Heart right ventricle (tissue), 16 donors: ENCODE measurements at regions not wholly inside any gene's neighbourhood (a gene's known extent, or its start where the extent isn't known, plus 50 kb on each side); places are given as distances from the start of the nearest gene placed in this dataset.

Experiments used
- ATAC-seq, 8 donors: fragments of 200-7000 bp; cut with Tn5 transposase; one replicate each; pipeline ENCODE4 v1.9.1; 2020; ENCODE audit warnings: mild to moderate bottlenecking in 8 of 8, moderate library complexity in 8 of 8, moderate number of reproducible peaks in 1 of 8
- DNase-seq, 2 donors: peaks; one replicate each; pipeline ENCODE4 v3.0.0-alpha.2; 2020
- H3K27ac ChIP-seq, 10 donors: fragments of 200-600 bp; sonication (generic) in 2 of 10; one replicate each; pipeline versions ENCODE4 v1.5.0 to v1.8.0; 2020 to 2022; ENCODE audit warnings: mild to moderate bottlenecking in 3 of 10
- H3K27me3 ChIP-seq, 7 donors: fragments of 200-600 bp; one replicate each; pipeline ENCODE4 v1.8.0; 2021 to 2022; ENCODE audit warnings: mild to moderate bottlenecking in 2 of 7
- H3K36me3 ChIP-seq, 9 donors: fragments of 200-600 bp; sonication (generic) in 1 of 9; one replicate each; pipeline versions ENCODE4 v1.5.0 to v1.8.0; 2020 to 2022; ENCODE audit warnings: mild to moderate bottlenecking in 2 of 9
- H3K4me1 ChIP-seq, 9 donors: fragments of 200-600 bp; sonication (generic) in 1 of 9; one replicate each; pipeline versions ENCODE4 v1.5.0 to v1.8.0; 2020 to 2022; ENCODE audit warnings: mild to moderate bottlenecking in 4 of 9
- H3K4me3 ChIP-seq, 10 donors: fragments of 200-600 bp; sonication (generic) in 2 of 10; one replicate each; pipeline versions ENCODE4 v1.5.0 to v1.8.0; 2020 to 2022; ENCODE audit warnings: mild to moderate bottlenecking in 7 of 10, moderate library complexity in 2 of 10
- H3K9me3 ChIP-seq, 11 donors: fragments of 200-600 bp in 10 of 11; sonication (generic) in 2 of 11; one replicate each; pipeline versions ENCODE4 v1.5.0 to v1.8.0; 2013 to 2022; ENCODE audit warnings: mild to moderate bottlenecking in 2 of 11, control low read depth in 1 of 11, moderate library complexity in 1 of 11
- WGBS, 2 donors: extraction: QIAGEN DNeasy Blood & Tissue Kit; methylation state at CpG; one replicate each; pipeline ENCODE4 v1.1.7; 2013; ENCODE audit warnings: inconsistent platforms in 1 of 2; 5-methylcytosine and 5-hydroxymethylcytosine counted together
- intact Hi-C, 10 donors: fragments of 100-400 bp; cut with DNase I; formaldehyde crosslinking; loops; one replicate each; pipeline versions ENCODE4 v1.11.1 to v1.14.2; 2022
- TF ChIP-seq, protein P1 (sequence below), 9 donors: fragments of 200-600 bp; sonication (generic) in 2 of 9; IDR thresholded peaks; one replicate each; pipeline versions ENCODE4 v1.5.0 to v1.8.0; 2021 to 2022; ENCODE audit warnings: antibody characterized with exemption in 9 of 9, mild to moderate bottlenecking in 5 of 9, moderate library complexity in 1 of 9
- donor health status: Arrhythmogenic right ventricular cardiomyopathy.
- donor health status: ischemic (EF 13 %, LVEDD 7.1; RV severe dilation, severe dysfunction).
- donor health status: healthy with polysubstance abuse.
- donor health status: DM: no; HTN: yes; CAD: no.
- donor health status: DM: no; HTN: no; CAD: no.
- donor health status: ischemic (EF 25% LVEDD 6.9; RV normal size, moderate dysfunction).
- donor health status: ischemic (EF 25% LVEDD 5.7; RV mildly dilated, moderate dysfunction).
- donor health status: healthy.
- donor health status: DM: yes; HTN: yes; CAD: no.
- donor health status: Ischemic cardiomyopathy.
- donor health status: ischemic (EF 35%, LVEDD 5.7; RV mildly dilated, moderate dysfunction).
- donor health status: nonischemic (EF 11% LVEDD 7.7; RV severe dilation, severe dysfunction).
- donor health status: DM: yes; HTN: yes; CAD: no.
- donor health status: PGD.
- donor health status: ischemic (EF 29% LVEDD 5.4; RV normal size, mild dysfunction).
- donor health status: nonischemic (EF 23%, LVEDD 6.1; RV moderate dilation, normal function).

- no peaks in the 10 kb centered on the region for H3K4me1 ChIP-seq
- 80 to 81% methylated on average over 4 of the region's 4 CpGs for WGBS, 2 donors
- H3K27me3 ChIP-seq: no peaks in the 10 kb centered on the region
- no peaks in the 10 kb centered on the region for H3K9me3 ChIP-seq
- H3K4me3 ChIP-seq: no peak overlapping the region
- H3K27ac ChIP-seq: no peak overlapping the region
- TF ChIP-seq, protein P1, sequence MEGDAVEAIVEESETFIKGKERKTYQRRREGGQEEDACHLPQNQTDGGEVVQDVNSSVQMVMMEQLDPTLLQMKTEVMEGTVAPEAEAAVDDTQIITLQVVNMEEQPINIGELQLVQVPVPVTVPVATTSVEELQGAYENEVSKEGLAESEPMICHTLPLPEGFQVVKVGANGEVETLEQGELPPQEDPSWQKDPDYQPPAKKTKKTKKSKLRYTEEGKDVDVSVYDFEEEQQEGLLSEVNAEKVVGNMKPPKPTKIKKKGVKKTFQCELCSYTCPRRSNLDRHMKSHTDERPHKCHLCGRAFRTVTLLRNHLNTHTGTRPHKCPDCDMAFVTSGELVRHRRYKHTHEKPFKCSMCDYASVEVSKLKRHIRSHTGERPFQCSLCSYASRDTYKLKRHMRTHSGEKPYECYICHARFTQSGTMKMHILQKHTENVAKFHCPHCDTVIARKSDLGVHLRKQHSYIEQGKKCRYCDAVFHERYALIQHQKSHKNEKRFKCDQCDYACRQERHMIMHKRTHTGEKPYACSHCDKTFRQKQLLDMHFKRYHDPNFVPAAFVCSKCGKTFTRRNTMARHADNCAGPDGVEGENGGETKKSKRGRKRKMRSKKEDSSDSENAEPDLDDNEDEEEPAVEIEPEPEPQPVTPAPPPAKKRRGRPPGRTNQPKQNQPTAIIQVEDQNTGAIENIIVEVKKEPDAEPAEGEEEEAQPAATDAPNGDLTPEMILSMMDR (IDR thresholded peaks at IDR 0.05): no peak
- H3K36me3 ChIP-seq: no peaks in the 10 kb centered on the region
- no peak for ATAC-seq
- intact Hi-C loops: no loop called here
- no peak for DNase-seq
Observed at GRCh38 chr9:119707228-119707845, 338.1 kb upstream of the BRINP1 start.

- TF ChIP-seq, protein P1 (IDR thresholded peaks at IDR 0.05): no peak
- 68 to 73% methylated on average over 1 of the region's 1 CpG for WGBS, 2 donors
- Histone ChIP-seq H3K27ac (no peak overlapping the region), H3K27me3 (peaks cover 0 to 8% (median 0%) of the 10 kb centered on the region in 7 donors), H3K4me3 (no peak overlapping the region), H3K36me3 (no peaks in the 10 kb centered on the region), H3K9me3 (no peaks in the 10 kb centered on the region), H3K4me1 (no peaks in the 10 kb centered on the region)
- intact Hi-C loops: no loop called here
- DNase-seq: no peak
- no peak for ATAC-seq
Observed at GRCh38 chr9:119701651-119702050, 332.4 kb upstream of the BRINP1 start.

DNA sequence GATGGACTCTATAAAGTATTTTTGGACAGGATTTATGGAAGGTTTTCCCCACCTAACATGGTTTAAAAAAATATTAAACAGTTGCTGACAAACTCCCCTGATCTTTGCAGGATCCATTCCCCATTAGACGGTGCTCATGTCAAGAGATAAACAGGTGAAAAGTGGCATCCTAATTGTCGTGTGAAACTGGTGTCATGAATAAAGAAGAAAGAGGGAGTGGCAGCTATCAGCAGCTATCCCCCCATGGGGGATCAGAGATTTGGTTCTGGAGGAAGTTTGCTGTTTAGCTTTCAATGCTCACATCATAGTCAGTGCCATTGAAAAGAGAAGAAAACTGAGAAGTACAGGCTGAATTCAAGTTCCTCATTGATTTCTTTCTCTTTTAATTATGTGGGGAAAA, 329.3 kb upstream of the BRINP1 start:
- Histone ChIP-seq H3K9me3 (no peaks in the 10 kb centered on the region), H3K27ac (no peak overlapping the region), H3K36me3 (no peaks in the 10 kb centered on the region), H3K27me3 (peaks cover 0 to 9% (median 0%) of the 10 kb centered on the region in 7 donors), H3K4me3 (no peak overlapping the region), H3K4me1 (no peaks in the 10 kb centered on the region)
- 10 to 13% methylated on average over 2 of the region's 2 CpGs for WGBS, 2 donors
- intact Hi-C loops: no loop called here
- no peak for ATAC-seq
- DNase-seq: no peak
- TF ChIP-seq, protein P1 (IDR thresholded peaks at IDR 0.05): no peak

DNA sequence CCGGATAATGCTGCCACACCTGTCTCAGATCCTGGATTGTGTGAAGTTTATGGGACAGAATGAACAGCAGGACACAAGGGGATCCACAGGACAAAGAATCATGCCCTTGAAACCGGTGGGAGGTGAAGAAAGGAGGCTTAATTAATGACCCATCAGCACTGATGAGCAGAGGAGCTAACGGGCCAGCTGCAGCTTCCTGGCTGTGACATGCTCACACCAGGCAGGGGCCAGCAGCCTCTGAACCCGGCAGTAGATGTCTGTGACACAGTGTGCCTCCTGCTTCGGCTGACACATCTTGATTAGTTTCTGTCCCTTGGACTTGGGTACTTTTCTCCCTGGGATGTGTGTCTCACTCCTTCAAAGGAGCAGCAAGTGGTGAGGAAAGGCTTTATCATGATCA, 328.8 kb upstream of the BRINP1 start:
- peaks cover 0 to 9% (median 0%) of the 10 kb centered on the region in 7 donors for H3K27me3 ChIP-seq
- H3K27ac ChIP-seq: no peak overlapping the region

More for the DNA sequence above, 328.8 kb upstream of the BRINP1 start:
- no peak for DNase-seq
- no peaks in the 10 kb centered on the region for H3K4me1 ChIP-seq
- 6 to 10% methylated on average over 5 of the region's 5 CpGs for WGBS, 2 donors
- no peaks in the 10 kb centered on the region for H3K36me3 ChIP-seq
- H3K4me3 ChIP-seq: no peak overlapping the region
- TF ChIP-seq, protein P1 (IDR thresholded peaks at IDR 0.05): no peak
- intact Hi-C loops: no loop called here
- H3K9me3 ChIP-seq: no peaks in the 10 kb centered on the region
- ATAC-seq: no peak
